HepG2 (cell line): ENCODE measurements at regions not wholly inside any gene's neighbourhood (a gene's known extent, or its start where the extent isn't known, plus 50 kb on each side); places are given as distances from the start of the nearest gene placed in this dataset.
A peak's percentile ranks its signal among the peaks of the same experiment; 100 is the strongest.

Experiments
- ATAC-seq: fragments of 200-7000 bp; cut with Tn5 transposase; 3 replicates; pipeline ENCODE4 v1.9.1; 2020; ENCODE audit warnings: mild to moderate bottlenecking, moderate library complexity
- BruUV-seq: library from RNA; stranded (reverse); fragments of 400-500 nt; replicated peaks from 2 replicates; lab custom pipeline; 2021; lab: Mats Ljungman, UMichigan
- CTCF ChIA-PET: fragments of 300-600 bp; formaldehyde crosslinking; extraction: SDS; loops from one replicate; lab custom pipeline; 2021; ENCODE audit warnings: low total read pairs, inconsistent platforms, low intra/inter-chr PET ratio; lab: Yijun Ruan, JAX
- POLR2A ChIA-PET: fragments of 350-600 bp; sonication (Branson Sonifier 250); formaldehyde crosslinking; loops from one replicate; lab custom pipeline; 2020; ENCODE audit warnings: antibody characterized with exemption, inconsistent platforms; lab: Yijun Ruan, JAX
- DNase-seq: peaks from one replicate; pipeline ENCODE4 v3.0.0-alpha.2; 2015; ENCODE audit warnings: low spot score
- FAIRE-seq: peaks from 3 replicates; lab custom pipeline; 2011; peaks lifted over from hg19 to GRCh38; lab: Jason Lieb, UNC
- H2AFZ ChIP-seq: one replicate; pipeline ENCODE4 v1.6.1; 2011; ENCODE audit warnings: low read length, inconsistent platforms
- H3K27ac ChIP-seq: fragments of 300-600 bp; 3 replicates; pipeline ENCODE4 v1.8.0; 2011; ENCODE audit warnings: mixed run types, mild to moderate bottlenecking, mixed read lengths, low read length, inconsistent platforms; ENCODE audit not compliant: insufficient read depth; ENCODE audit errors: extremely low read length
- H3K27me3 ChIP-seq, 2 experiments: fragments of 200-600 bp in 1 of 2; 2 replicates in 1 of 2; 3 replicates in 1 of 2; pipeline versions ENCODE4 v1.6.0 to v1.8.0; 2011; ENCODE audit warnings: low read length in 2 of 2, mild to moderate bottlenecking in 2 of 2, moderate library complexity in 2 of 2, inconsistent platforms in 1 of 2; ENCODE audit not compliant: insufficient read depth in 2 of 2, control insufficient read depth in 1 of 2
- H3K36me3 ChIP-seq, 2 experiments: fragments of 200-600 bp in 1 of 2; replicated peaks in 1 of 2; 2 replicates in 1 of 2; 3 replicates in 1 of 2; pipeline versions ENCODE4 v1.5.1 to v1.8.0; 2011; ENCODE audit warnings: low read length in 2 of 2, inconsistent platforms in 1 of 2; ENCODE audit not compliant: insufficient read depth in 2 of 2, control insufficient read depth in 1 of 2
- H3K4me1 ChIP-seq: 2 replicates; pipeline ENCODE4 v1.5.1; 2012; ENCODE audit warnings: low read length, inconsistent platforms; ENCODE audit not compliant: insufficient read depth
- H3K4me2 ChIP-seq: 2 replicates; pipeline ENCODE4 v1.6.0; 2011; ENCODE audit warnings: low read depth, low read length, inconsistent platforms
- H3K4me3 ChIP-seq, 3 experiments: fragments of 200-600 bp in 1 of 3; sonication (generic), shearing (Covaris generic) in 1 of 3; replicated peaks in 1 of 3; 2 replicates each; pipeline ENCODE4 v1.5.1; 2011 to 2016; ENCODE audit warnings: low read length in 3 of 3, inconsistent platforms in 2 of 3, low read depth in 2 of 3, mild to moderate bottlenecking in 2 of 3, control low read depth in 1 of 3, mixed read lengths in 1 of 3; ENCODE audit not compliant: insufficient read depth in 1 of 3
- H3K79me2 ChIP-seq: one replicate; pipeline ENCODE4 v1.6.1; 2011; ENCODE audit warnings: low read length, inconsistent platforms; ENCODE audit not compliant: insufficient read depth
- H3K9ac ChIP-seq: 2 replicates; pipeline ENCODE4 v1.6.0; 2011; ENCODE audit warnings: mild to moderate bottlenecking, low read depth, low read length, inconsistent platforms; ENCODE audit not compliant: insufficient read depth
- H3K9me3 ChIP-seq: 2 replicates; pipeline ENCODE4 v1.5.1; 2012; ENCODE audit warnings: mild to moderate bottlenecking, low read length
- H4K20me1 ChIP-seq: 2 replicates; pipeline ENCODE4 v1.6.0; 2011; ENCODE audit warnings: inconsistent platforms, mild to moderate bottlenecking, low read length, moderate library complexity; ENCODE audit not compliant: insufficient read depth
- ARNT ChIP-seq: fragments of 450-650 bp; IDR thresholded peaks from 2 replicates; pipeline ENCODE4 v1.6.1; 2017
- EEA1 ChIP-seq: sonication (generic); formaldehyde crosslinking; IDR thresholded peaks from 2 replicates; pipeline ENCODE4 v1.5.1; 2020; ENCODE audit warnings: mild to moderate bottlenecking, missing genetic modification reagents, borderline replicate concordance
- HMG20B ChIP-seq: conservative IDR thresholded peaks from 2 replicates; pipeline ENCODE4 v1.6.1; 2016; ENCODE audit warnings: missing genetic modification reagents, missing compliant biosample characterization
- KDM2A ChIP-seq: sonication (generic); formaldehyde crosslinking; IDR thresholded peaks from 2 replicates; pipeline ENCODE4 v1.4.0; 2020; ENCODE audit warnings: low read depth, missing genetic modification reagents, borderline replicate concordance
- KDM5B ChIP-seq: sonication (generic); formaldehyde crosslinking; IDR thresholded peaks from 2 replicates; pipeline ENCODE4 v1.4.0; 2020; ENCODE audit warnings: missing genetic modification reagents, mild to moderate bottlenecking, borderline replicate concordance
- MAFF ChIP-seq: IDR thresholded peaks from 2 replicates; pipeline ENCODE4 v1.6.1; 2011; ENCODE audit warnings: low read depth, low read length, improper control_type of control experiment
- MAFK ChIP-seq, 2 experiments: IDR thresholded peaks in 1 of 2; conservative IDR thresholded peaks in 1 of 2; 2 replicates each; pipeline ENCODE4 v1.6.1; 2011; ENCODE audit warnings: improper control_type of control experiment in 2 of 2, low read length in 2 of 2
- MLLT10 ChIP-seq: sonication (generic); formaldehyde crosslinking; IDR thresholded peaks from 2 replicates; pipeline ENCODE4 v1.4.0; 2020; ENCODE audit warnings: missing genetic modification reagents
- MTF1 ChIP-seq: sonication (generic); formaldehyde crosslinking; IDR thresholded peaks from 2 replicates; pipeline ENCODE4 v1.5.0; 2020; ENCODE audit warnings: missing genetic modification reagents
- POLR2AphosphoS2 ChIP-seq: IDR thresholded peaks from 2 replicates; pipeline ENCODE4 v1.6.1; 2011; ENCODE audit warnings: low read depth, low read length, improper control_type of control experiment
- TIGD3 ChIP-seq: sonication (generic); formaldehyde crosslinking; IDR thresholded peaks from 2 replicates; pipeline ENCODE4 v1.5.1; 2020; ENCODE audit warnings: mild to moderate bottlenecking, missing genetic modification reagents, borderline replicate concordance
- ZKSCAN8 ChIP-seq: IDR thresholded peaks from 2 replicates; pipeline ENCODE4 v1.6.1; 2016; ENCODE audit warnings: borderline replicate concordance, missing genetic modification reagents, missing compliant biosample characterization
- ZNF775 ChIP-seq: sonication (generic); formaldehyde crosslinking; IDR thresholded peaks from 2 replicates; pipeline ENCODE4 v1.4.0; 2020; ENCODE audit warnings: missing genetic modification reagents, mild to moderate bottlenecking, moderate library complexity, borderline replicate concordance
- WGBS: methylation state at CpG from one replicate; pipeline ENCODE4 v1.1.6; 2017; ENCODE audit warnings: low lambda C conversion rate; 5-methylcytosine and 5-hydroxymethylcytosine counted together
- in situ Hi-C: cut with HindIII; loops from 2 replicates; pipeline ENCODE4 v1.10.0; 2017; ENCODE audit warnings: low pct_unique_long_range_greater_than_20kb; ENCODE audit not compliant: extremely low pct_ligation_motif_present
- intact Hi-C: fragments of 100-400 bp; cut with micrococcal nuclease; formaldehyde crosslinking; loops from one replicate; pipeline ENCODE4 v1.10.0; 2022; ENCODE audit not compliant: unreplicated experiment
- TF ChIP-seq, protein P1 (sequence below): sonication (generic); formaldehyde crosslinking; IDR thresholded peaks from 2 replicates; pipeline ENCODE4 v1.4.0; 2020; ENCODE audit warnings: mild to moderate bottlenecking, missing genetic modification reagents

DNA sequence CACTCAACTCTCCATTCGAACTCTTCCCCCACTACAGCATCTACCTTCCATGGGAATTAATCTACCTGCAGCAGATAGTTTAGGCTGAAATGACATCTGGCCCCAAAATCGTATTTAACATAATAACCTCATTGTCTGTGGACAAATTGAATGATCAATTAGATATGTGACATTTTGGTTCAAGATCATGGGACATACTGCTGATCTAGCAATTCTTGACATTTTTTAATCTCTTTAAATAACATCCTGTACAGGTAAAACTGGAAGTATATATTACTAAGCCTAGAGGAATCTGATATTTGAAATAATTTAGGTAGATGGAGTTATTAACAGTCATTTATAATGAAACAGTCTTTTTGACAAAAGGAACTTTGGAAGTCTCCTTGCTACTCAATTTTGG, 702.5 kb downstream of the NLGN4X start:
- peak; percentile 53 for TF ChIP-seq MAFF
- TF ChIP-seq KDM2A (CRISPR knock-in tag), result no peak
- peak in 1 of 2 experiments; percentile 65; a peak in 3 of 4 replicates for TF ChIP-seq MAFK (conservative IDR thresholded peaks at IDR 0.05 in 1 of 2, IDR thresholded peaks at IDR 0.05 in 1 of 2; ENCODE audit: low read length in 2 of 2)
- peaks cover 23% of the 10 kb centered on the region; the same call in 1 of the 2 replicates for H3K9me3 ChIP-seq
- ATAC-seq, result no peak
- no peak overlapping the region for H3K4me3 ChIP-seq
- no TSS peak for BruUV-seq
- no peak for FAIRE-seq
- no peaks in the 10 kb centered on the region for H4K20me1 ChIP-seq
- no peaks in the 10 kb centered on the region for H3K79me2 ChIP-seq
- no peaks in the 10 kb centered on the region for H3K36me3 ChIP-seq
- H3K4me1 ChIP-seq, result no peaks in the 10 kb centered on the region
- in situ Hi-C loops, result no loop called here
- intact Hi-C loops, result no loop called here
- H3K4me2 ChIP-seq, result no peak overlapping the region
- no peak overlapping the region for H3K9ac ChIP-seq
- 0% methylated on average over 2 of the region's 2 CpGs for WGBS
- no peaks in the 10 kb centered on the region for H3K27me3 ChIP-seq
- CTCF ChIA-PET, result no interaction called here
- POLR2A ChIA-PET, result no interaction called here
- no peak for DNase-seq
- H3K27ac ChIP-seq, result no peak overlapping the region
- no peak overlapping the region for H2AFZ ChIP-seq

DNA sequence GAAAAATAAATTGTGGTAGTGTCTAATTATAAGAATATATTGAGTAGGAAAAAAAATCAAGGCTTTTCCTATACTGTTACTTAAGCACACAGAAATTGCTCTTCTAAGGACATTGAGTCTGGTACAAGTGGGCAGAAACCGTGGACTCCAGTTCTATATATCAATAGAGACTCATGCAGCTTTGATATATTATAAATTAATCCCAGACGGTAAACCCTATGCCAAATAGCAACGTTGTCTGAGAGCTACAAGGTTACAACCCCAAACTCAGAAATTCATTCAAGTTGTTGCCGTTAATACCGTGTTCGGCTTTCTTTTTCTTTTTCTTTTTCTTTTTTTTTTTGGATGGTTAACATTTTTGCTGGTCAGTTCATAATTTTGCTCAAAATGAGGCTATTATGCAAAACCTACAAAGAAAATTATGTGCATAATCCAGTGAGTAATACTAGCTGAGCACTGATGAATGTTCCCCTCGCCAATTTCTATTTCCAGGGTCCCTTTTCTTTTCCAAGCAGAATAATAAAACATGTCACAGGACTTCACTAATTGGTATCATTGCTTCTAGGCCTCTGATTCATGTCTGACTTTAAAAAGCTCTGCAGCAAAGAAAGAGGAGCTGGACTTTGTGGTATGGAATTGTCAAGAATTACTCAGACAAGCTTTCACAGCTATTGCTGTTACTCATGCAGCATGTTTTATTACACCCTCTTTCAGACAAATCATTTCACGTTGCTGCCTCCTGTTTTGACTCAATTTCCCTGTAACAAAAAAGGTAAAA, 737.7 kb downstream of the NLGN4X start:
- intact Hi-C loops, result no loop called here
- H3K27me3 ChIP-seq, result no peaks in the 10 kb centered on the region
- H2AFZ ChIP-seq, result no peak overlapping the region
- H3K27ac ChIP-seq, result no peak overlapping the region
- BruUV-seq, result no TSS peak
- no peak overlapping the region for H3K9ac ChIP-seq
- H3K4me1 ChIP-seq, result no peaks in the 10 kb centered on the region
- H4K20me1 ChIP-seq, result no peaks in the 10 kb centered on the region
- in situ Hi-C loops, result no loop called here
- WGBS, result 25% methylated on average over 8 of the region's 8 CpGs
- CTCF ChIA-PET, result no interaction called here
- DNase-seq (no peak), FAIRE-seq (no peak), ATAC-seq (no peak)
- POLR2A ChIA-PET, result no interaction called here
- peaks cover 42% of the 10 kb centered on the region for H3K9me3 ChIP-seq
- H3K4me3 ChIP-seq, result no peak overlapping the region
- H3K4me2 ChIP-seq, result no peak overlapping the region
- H3K36me3 ChIP-seq, result no peaks in the 10 kb centered on the region
- no peaks in the 10 kb centered on the region for H3K79me2 ChIP-seq
- TF ChIP-seq MLLT10 (no peak), TIGD3 (CRISPR knock-in tag) (no peak), ZKSCAN8 (no peak), ZNF775 (CRISPR knock-in tag) (no peak), POLR2AphosphoS2 (no peak), ARNT (no peak), MTF1 (CRISPR knock-in tag) (no peak), KDM5B (CRISPR knock-in tag) (no peak), EEA1 (CRISPR knock-in tag) (no peak), HMG20B (no peak)
- TF ChIP-seq, protein P1, sequence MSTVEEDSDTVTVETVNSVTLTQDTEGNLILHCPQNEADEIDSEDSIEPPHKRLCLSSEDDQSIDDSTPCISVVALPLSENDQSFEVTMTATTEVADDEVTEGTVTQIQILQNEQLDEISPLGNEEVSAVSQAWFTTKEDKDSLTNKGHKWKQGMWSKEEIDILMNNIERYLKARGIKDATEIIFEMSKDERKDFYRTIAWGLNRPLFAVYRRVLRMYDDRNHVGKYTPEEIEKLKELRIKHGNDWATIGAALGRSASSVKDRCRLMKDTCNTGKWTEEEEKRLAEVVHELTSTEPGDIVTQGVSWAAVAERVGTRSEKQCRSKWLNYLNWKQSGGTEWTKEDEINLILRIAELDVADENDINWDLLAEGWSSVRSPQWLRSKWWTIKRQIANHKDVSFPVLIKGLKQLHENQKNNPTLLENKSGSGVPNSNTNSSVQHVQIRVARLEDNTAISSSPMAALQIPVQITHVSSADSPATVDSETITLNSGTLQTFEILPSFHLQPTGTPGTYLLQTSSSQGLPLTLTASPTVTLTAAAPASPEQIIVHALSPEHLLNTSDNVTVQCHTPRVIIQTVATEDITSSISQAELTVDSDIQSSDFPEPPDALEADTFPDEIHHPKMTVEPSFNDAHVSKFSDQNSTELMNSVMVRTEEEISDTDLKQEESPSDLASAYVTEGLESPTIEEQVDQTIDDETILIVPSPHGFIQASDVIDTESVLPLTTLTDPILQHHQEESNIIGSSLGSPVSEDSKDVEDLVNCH, result no peak
